ENCODE measurements at regions not wholly inside any gene's neighbourhood (a gene's known extent, or its start where the extent isn't known, plus 50 kb on each side); places are given as distances from the start of the nearest gene placed in this dataset.

- H3K27ac ChIP-seq = no peak overlapping the region
- intact Hi-C loops (cut with DNase I) = no loop called here
Measured at GRCh38 chr12:60391051-60391450, 795.2 kb downstream of the SLC16A7 start.

GRCh38 chr12:60391791-60392190, 796.0 kb downstream of the SLC16A7 start:
- no peak overlapping the region for H3K27ac ChIP-seq
- no peaks in the 10 kb centered on the region for H3K4me1 ChIP-seq
- TF ChIP-seq CTCF (IDR thresholded peaks at IDR 0.05) (no peak), POLR2A (IDR thresholded peaks at IDR 0.05) (no peak)
- intact Hi-C loops (cut with DNase I) = no loop called here
- no peak overlapping the region for H3K4me3 ChIP-seq
- no peaks in the 10 kb centered on the region for H3K27me3 ChIP-seq
- ATAC-seq (peak in 1 of 4 donors; percentile 20), DNase-seq (no peak)
- no peaks in the 10 kb centered on the region for H3K9me3 ChIP-seq
- H3K36me3 ChIP-seq = no peaks in the 10 kb centered on the region

More at GRCh38 chr12:60391051-60391450, 795.2 kb downstream of the SLC16A7 start:
- no peak for TF ChIP-seq CTCF (IDR thresholded peaks at IDR 0.05)
- TF ChIP-seq POLR2A (IDR thresholded peaks at IDR 0.05) = no peak
- Histone ChIP-seq H3K4me3 (no peak overlapping the region), H3K27me3 (no peaks in the 10 kb centered on the region), H3K4me1 (no peaks in the 10 kb centered on the region), H3K36me3 (no peaks in the 10 kb centered on the region), H3K9me3 (no peaks in the 10 kb centered on the region)
- ATAC-seq = no peak
- DNase-seq = no peak
- 24% methylated on average over 3 of the region's 3 CpGs for WGBS (ENCODE audit: insufficient coverage, low coverage, low lambda C conversion rate, missing lambda C conversion rate)

DNA sequence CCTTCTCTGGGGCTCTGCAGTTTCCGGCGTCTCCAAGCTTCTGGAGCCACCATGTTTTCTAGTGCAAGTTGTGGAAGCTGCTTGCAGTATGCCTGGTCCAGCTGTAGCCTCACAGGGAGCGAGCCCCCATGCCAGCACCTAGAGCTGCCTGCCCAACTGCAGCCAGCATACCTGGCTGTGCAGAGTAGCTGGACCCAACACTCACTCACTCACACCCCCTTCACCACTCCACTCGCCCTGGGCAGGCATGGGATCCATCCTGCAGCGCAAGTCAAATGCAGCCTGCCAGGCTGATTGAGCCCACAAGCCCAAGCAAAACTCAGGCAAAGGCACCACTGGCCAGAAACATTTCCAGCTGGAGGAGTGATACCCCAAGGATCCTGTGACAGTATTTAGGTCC, 797.3 kb downstream of the SLC16A7 start:
- WGBS (ENCODE audit: insufficient coverage, low coverage, low lambda C conversion rate, missing lambda C conversion rate) = no CpG with 5 or more reads among the region's 5 CpGs
- Histone ChIP-seq H3K4me3 (no peak overlapping the region), H3K9me3 (no peaks in the 10 kb centered on the region), H3K4me1 (no peaks in the 10 kb centered on the region), H3K27me3 (no peaks in the 10 kb centered on the region), H3K27ac (no peak overlapping the region), H3K36me3 (no peaks in the 10 kb centered on the region)
- peak in 1 of 4 donors; percentile 14 for ATAC-seq
- DNase-seq = no peak
- intact Hi-C loops (cut with DNase I) = no loop called here
- TF ChIP-seq POLR2A (IDR thresholded peaks at IDR 0.05) (no peak), CTCF (IDR thresholded peaks at IDR 0.05) (no peak)

- 66% methylated on average over 2 of the region's 2 CpGs for WGBS (ENCODE audit: insufficient coverage, low coverage, low lambda C conversion rate, missing lambda C conversion rate)
- intact Hi-C loops (cut with DNase I) = no loop called here
- Histone ChIP-seq H3K4me1 (no peaks in the 10 kb centered on the region), H3K4me3 (no peak overlapping the region), H3K27ac (no peak overlapping the region), H3K9me3 (no peaks in the 10 kb centered on the region), H3K36me3 (no peaks in the 10 kb centered on the region), H3K27me3 (no peaks in the 10 kb centered on the region)
- DNase-seq (no peak), ATAC-seq (no peak)
- TF ChIP-seq CTCF (IDR thresholded peaks at IDR 0.05) (no peak), POLR2A (IDR thresholded peaks at IDR 0.05) (no peak)
Measured at GRCh38 chr12:60394665-60395064, 798.8 kb downstream of the SLC16A7 start.

GRCh38 chr12:60398547-60398946, 802.7 kb downstream of the SLC16A7 start:
- ATAC-seq (no peak), DNase-seq (no peak)
- Histone ChIP-seq H3K4me3 (no peak overlapping the region), H3K4me1 (no peaks in the 10 kb centered on the region), H3K27ac (no peak overlapping the region), H3K9me3 (no peaks in the 10 kb centered on the region), H3K27me3 (no peaks in the 10 kb centered on the region), H3K36me3 (no peaks in the 10 kb centered on the region)
- 60% methylated on average over 1 of the region's 1 CpG for WGBS (ENCODE audit: insufficient coverage, low coverage, low lambda C conversion rate, missing lambda C conversion rate)
- TF ChIP-seq POLR2A (IDR thresholded peaks at IDR 0.05) (no peak), CTCF (IDR thresholded peaks at IDR 0.05) (no peak)
- intact Hi-C loops (cut with DNase I) = no loop called here

Data from right lobe of liver (tissue), 6 donors.